Non-pigmented ciliary epithelial cell (primary cell): ENCODE measurements at regions not wholly inside any gene's neighbourhood (a gene's known extent, or its start where the extent isn't known, plus 50 kb on each side); places are given as distances from the start of the nearest gene placed in this dataset.
A peak's percentile ranks its signal among the peaks of the same experiment; 100 is the strongest.
"Not testable (repeated sequence)": the region's sequence is repeated elsewhere in the genome, so short reads cannot be mapped to it uniquely, and the experiment has no call there.

Source experiments
- DNase-seq: peaks from one replicate; pipeline ENCODE4 v3.0.0-alpha.2; 2010; ENCODE audit warnings: low read depth

DNA sequence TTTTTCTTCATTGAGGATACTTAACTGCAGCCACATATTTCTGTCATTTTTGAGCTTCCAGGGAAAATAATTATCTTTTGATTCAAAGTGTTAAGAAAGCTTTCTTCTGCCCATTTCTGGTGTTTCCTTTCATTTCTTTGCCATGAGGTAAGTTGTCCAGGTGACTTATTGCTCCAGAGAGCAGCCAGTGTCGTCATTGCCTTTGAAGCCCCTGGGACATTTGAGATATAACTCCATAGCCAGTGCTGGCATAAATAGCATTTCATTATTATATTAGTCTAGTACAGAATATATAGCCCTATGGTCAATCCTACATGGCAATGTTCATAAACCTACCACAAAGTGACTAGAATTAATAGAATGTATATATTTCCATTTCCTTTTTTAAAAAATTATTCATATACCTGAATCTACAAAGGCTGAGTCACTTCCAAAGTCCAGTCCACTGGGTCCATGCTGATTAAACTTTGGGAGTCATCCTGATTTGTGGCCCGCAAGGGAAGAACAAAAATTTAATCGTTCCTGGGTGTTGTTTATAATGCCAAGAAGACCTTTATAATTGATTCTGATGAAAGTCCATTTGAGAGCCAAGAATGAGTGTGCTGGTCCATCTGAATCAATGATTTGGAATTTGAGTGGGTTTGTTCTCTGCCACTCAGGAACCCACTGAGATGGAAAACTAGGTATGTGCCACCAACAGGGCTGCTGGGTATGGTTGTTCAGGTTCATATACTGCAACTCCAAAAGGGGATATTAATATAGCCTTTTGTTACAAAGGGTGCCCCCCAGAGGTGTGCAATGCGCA, 221.8 kb upstream of the PLXNA2 start:
- DNase-seq, result no peak

DNA sequence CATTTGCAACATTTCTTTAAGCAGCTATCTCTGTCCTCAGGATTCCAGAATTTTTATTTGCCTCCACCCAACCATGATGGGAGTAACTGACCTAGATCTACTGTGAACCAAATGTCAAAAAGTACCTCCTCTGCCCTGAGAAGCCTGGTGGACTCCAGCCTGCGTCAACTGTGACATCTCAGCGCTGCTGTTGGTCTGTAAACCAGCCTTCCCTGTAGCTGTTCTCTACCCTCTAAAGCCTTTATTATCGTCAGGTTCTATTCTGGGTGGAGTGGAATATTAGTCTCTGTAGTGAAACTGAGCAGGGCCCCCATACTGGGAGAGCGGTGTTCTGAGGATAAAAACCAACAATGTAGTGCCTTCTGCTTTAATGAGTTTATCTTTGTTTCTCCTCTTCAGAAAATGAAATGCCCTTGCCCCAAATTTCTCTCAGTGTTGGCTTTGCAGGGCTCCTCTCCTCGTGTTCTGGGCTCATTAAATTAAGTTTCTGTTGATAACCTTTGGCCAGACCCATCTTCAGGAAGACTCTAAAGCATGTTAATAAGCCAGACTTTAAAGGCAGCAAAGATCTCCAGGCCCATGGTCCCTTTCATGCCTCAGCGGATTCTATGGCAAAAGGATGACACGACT, 223.1 kb upstream of the PLXNA2 start:
- DNase-seq, result no peak

DNA sequence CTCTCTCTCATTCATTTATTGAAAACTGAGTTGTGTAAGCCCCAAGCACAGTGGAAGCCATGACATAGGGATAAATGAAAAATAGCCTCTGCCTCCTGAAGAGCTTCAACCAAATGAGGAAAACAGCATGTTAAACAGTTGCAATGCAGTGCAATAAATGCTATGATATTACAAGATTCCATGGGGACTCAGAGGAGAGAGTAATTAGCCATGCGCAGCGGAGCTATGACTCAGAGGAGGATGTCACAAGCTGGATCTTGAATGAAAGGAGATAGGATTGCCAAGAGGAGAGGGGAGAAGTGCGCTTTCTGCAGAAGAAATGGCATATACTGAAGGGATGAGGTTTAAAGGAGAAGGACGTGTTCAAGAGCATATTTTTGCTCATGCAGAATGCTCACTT, 231.3 kb upstream of the PLXNA2 start:
- DNase-seq, result no peak

DNA sequence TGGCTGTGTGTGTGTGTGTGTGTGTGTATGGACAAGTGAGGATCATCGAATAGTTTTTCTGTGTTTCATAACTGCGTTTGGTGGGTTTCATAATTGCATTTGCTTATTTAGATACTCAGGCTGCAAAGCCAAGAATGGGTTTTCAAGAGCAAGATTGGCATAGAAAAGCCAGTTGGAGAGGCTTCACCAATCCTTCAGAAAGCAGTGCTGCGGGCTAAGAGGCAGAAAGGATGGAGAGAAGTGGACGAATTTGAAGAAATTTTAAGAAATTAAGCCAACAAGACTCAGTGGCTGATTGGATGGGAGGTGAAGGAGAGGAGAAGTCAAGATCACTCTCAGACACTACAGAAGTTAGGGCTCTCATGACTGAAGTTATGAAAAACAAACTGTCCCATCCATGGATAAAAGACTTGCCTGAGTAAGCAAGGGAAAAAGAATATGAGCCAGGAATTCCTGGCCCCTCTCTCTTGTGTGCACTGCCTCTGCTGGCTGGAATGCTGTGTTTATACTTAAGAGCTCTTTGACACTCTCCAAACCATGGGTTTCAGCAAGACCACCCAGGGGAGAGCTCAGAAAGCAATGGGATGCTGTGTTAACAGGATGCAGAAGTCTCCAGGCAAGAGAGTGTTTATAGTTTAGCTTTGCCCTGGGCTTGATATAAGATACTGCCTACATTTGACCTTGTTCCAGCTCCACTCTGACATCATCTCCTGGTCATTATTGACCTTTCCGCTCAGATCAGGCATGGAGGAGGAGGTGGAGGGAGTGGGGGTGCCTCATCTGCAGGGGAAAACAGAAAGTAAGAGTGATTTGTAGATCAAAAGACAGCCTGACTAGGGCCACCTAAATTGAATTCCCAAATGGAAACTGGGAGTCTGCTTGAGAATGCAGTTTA, 232.0 kb upstream of the PLXNA2 start:
- no peak for DNase-seq

DNA sequence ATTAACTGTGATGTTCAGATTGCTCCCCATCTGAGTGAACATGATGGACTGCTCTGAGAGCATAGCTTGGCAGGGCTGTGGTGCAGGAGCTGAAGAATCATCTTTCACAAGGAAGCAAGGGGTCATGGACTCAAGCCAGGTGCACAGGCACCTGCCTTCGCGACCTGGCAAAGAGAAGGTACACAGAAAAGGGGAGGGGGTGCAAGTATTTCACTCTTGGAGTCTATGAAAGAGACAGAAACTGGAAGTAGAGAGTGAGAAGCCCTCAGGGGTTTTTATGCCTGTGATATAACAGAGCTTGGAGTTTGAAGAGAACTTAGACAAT, 232.6 kb upstream of the PLXNA2 start:
- no peak for DNase-seq

DNA sequence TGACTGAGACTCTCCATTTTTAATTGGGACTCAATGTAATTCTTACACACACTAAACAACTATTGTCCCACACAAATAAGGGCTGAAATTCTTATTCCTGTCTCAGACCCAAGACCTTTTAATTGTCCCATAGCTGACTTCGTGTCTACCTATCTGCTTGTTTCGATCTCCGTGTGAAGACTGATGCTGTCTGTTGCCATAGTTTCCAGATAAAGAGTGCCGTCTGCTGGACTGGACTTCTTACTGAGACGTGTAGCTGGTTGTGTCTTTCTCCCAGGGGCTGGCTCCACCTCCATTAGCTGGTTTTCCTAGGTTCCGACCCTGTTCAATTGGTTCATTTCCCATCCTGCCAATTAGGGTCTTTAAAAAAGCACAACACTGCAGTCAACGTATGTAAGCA, 235.3 kb upstream of the PLXNA2 start:
- DNase-seq, result no peak

DNA sequence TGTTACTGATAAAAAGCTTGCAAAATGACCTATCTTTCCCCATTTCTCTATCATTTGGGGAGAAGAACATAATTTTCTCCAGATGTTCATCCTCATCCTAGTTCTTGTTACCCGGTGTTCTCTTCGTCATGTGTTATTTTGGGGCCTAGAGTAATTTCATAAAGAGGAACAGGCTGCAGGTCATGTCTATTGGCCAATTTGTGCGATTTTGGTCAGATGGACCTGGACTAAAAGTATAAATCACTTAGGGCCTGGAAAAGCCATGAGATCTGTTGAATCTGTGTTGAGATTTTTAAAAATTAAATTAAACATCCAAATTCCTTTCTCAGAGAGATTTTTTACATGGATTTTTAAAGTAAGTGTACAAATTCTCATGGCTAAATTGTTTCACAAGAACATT, 241.3 kb upstream of the PLXNA2 start:
- DNase-seq, result no peak

DNA sequence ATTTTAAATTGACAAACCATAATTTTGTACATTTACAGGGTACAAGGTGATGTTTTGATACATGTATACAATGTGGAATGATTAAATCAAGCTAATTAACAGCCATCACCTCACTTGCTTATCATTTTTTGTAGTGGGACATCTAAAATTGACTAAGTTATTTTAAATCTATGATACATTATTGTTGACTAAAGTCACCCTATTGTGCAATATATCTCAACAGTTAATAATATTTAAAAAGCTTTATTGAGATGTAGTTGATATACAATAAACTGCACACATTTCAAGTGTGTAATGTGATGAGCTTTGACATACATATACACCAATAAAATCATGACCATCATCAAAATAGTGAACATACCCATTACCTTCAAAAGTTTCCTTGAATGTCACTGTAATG, 242.5 kb upstream of the PLXNA2 start:
- no peak for DNase-seq

DNA sequence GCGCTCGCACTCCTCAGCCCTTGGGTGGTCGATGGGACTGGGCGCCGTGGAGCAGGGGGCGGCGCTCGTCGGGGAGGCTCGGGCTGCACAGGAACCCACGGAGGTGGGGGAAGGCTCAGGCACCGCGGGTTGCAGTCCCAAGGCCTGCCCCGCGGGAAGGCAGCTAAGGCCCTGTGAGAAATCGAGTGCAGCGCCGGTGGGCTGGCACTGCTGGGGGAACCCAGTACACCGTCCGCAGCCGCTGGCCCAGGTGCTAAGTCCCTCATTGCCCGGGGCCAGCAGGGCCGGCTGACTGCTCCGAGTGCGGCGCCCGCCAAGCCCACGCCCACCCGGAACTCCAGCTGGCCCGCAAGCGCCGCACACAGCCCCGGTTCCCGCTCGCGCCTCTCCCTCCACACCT, 244.2 kb upstream of the PLXNA2 start:
- DNase-seq, result not testable (repeated sequence)

DNA sequence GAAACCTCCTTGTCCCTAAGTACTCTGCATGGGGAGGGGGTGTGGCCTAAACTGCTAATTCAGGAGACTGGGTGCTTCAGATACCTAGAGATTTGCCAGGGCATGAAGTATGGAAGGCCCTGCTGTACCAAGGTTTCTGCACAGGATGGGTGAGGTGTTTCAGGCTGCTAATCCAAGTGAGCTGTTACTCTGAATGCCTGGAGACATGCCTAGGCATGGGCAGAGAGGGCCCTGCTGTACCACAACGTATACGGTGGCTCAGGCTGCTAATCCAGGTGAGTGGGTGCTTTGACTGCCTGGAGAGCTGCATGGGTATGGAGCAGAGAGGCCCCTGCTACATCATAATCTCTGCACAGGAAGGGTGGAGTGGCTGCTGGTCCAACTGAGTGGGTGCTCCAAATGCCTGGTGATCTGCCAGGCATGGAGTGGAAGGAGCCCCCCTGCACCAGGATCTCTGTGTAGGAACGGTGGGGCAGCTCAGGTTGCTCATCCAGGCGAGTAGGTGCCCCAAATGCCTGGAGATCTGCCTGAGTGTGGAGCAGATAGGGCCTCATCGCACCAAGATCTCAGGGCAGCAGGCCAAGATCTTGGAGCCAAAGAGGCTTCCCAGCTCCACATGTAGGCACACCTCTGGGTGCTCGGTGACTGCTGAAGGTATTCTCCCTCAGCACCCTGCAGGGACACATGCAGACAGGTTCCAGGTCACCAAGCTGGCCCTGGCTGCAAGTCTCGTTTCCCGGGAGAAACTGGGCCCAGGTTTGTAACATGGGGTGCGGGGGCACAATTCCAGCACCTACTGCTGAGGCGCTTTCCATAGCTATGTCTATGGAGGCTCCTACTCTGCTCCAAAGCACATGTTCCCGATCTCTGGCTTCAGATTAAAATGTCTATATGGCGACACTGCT, 252.5 kb upstream of the PLXNA2 start:
- DNase-seq, result no peak

DNA sequence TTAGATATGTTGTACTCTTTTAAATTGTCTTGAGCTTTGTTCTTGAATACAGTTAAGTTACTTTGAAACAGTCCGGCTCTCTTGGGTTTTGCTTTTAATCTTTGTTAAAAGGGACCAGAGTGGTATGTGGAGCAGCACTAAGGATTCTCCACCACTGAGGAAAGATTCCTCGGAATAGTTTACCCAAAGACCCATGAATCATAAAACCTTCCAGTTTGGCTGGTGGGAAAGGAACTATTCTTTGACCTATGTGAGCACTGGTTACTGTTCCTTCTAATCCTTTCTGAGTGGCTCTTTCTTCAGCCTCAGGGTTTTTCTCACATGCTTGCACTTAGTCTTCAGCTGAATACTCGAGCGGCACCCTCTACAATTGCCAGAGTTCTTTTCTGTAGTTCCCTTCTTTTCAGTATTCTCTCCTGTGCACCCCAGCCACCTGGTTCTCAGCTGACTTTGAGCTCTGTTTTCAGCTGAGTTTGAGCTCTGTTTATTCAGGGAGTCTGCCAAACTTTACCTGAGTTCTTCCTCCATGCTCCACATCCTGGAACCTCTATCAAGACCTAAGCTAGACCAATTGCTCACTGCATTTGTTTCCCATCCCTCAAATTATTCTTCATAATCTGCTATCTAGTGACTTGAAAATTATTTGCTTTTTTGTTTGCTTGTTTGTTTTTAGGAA, 253.8 kb upstream of the PLXNA2 start:
- no peak for DNase-seq

DNA sequence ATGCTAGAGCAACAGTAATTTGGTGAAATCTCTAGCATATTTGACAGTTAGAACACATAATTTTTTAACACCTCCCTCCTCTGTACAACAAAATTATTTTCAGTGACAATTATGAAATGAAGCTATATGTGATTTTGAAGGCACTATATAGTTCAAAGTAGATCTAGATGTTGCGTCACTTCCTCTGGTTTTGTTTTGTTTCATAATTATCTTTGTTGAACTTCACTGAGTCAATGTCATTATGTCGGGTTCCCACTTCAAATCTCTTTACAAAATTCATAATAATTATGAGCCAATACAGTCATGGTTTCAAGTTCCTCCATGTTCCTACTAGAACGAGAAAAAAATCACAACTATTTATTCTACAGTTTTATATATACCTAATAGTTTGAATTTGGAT, 254.8 kb upstream of the PLXNA2 start:
- no peak for DNase-seq

DNA sequence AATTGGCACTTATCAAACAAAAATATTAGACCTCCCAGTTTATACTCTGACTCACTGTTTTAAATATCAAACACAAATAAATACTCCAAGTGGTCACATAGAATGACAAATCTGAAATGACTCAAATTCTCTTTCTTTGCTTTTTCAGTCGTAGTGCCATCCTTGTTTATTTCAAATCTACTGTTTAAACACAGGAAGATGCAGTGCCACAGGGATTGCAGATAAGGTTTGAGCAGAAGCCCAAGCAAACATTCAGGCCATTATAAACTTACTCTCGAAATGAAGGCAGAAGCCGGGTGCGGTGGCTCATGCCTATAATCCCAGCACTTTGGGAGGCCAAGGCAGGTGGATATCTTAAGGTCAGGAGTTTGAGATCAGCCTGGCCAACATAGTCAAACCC, 255.4 kb upstream of the PLXNA2 start:
- DNase-seq, result no peak

DNA sequence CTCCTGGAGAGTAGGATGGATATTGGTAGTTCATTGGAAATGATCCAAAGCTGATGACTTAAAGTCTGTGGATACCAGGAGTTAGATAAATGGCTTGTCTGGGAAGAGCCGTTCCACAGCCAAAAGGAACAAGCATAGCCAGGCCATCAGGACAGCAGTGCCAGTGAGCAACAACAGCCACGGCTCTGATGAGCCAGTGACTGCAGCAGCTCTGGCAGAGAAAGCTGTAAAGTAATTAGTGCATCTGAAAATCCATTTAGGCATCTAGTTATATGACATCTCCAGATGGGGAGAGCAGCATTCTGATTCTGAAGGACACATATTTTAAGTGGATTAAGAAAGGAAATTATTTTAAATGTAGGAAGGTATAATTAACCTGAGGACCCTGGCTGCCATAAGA, 256.2 kb upstream of the PLXNA2 start:
- DNase-seq, result no peak

DNA sequence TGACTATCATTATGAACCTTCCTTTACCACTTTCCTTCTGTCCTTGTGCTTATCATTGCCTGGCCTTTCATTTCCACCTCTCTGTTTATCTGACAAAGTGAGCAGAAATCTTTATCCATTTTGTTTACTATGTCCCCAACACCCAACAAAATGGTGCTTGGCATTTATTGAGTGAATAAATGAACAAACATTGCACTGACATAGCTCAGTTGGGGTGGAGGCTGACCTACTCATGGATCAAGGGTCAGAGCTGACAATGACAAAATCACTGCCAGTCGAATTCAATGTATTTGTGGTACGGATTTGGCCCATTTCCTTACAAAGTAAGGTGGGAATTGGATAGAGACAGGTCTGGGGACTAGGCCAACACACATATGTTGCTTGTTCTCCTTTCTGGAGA, 257.4 kb upstream of the PLXNA2 start:
- DNase-seq, result no peak

DNA sequence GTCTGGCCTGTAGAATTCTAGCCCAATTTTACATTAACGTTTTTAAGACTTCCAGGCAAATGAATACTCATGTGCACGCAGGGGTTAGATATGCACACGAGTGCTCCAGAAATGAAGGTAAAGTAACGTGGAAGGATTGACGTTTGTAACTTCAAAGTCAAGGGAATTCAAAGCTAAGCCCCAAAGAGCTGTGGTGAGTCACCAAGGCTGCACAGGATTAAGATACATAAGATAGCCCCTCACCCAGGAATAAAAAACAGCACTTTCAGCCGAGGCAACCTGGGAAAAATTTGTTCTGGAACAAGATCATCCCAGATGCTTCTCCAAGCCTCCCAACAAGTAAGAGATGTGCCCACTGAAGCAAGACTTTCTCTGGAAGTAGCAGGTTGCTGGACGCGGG, 259.6 kb upstream of the PLXNA2 start:
- no peak for DNase-seq

DNA sequence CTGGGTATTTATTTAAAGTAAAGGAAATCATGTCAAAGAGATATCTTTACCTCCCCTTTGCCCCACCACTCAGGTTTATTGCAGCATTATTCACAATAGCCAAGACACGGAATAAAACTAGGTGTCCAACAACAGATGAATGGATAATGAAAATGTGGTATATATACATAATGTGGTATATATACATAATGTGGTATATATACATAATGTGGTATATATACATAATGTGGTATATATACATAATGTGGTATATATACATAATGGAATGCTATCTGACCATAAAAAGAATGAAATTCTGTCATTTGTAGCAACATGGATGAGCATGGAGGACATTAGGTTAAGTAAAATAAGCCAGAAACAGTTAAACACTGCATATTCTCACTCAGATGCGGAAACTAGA, 262.6 kb upstream of the PLXNA2 start:
- DNase-seq, result no peak

DNA sequence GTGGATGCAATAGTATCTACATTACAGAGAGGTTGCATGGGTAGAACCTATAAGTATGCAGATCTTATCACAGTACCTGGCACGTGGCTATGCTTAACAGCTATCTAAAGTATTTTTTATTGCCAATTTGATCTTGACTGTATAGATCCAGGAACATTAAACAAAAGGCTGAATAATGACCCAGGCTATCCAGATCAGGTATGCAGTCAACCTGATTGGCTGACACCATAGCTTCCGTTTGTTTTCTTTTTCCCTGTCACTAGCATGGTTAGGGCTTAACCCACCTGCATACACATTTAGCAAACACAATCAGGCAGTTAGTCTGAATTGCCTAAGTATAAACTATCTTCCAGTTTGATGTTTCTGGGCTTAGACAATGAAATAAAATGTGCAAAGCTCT, 264.9 kb upstream of the PLXNA2 start:
- DNase-seq, result no peak

DNA sequence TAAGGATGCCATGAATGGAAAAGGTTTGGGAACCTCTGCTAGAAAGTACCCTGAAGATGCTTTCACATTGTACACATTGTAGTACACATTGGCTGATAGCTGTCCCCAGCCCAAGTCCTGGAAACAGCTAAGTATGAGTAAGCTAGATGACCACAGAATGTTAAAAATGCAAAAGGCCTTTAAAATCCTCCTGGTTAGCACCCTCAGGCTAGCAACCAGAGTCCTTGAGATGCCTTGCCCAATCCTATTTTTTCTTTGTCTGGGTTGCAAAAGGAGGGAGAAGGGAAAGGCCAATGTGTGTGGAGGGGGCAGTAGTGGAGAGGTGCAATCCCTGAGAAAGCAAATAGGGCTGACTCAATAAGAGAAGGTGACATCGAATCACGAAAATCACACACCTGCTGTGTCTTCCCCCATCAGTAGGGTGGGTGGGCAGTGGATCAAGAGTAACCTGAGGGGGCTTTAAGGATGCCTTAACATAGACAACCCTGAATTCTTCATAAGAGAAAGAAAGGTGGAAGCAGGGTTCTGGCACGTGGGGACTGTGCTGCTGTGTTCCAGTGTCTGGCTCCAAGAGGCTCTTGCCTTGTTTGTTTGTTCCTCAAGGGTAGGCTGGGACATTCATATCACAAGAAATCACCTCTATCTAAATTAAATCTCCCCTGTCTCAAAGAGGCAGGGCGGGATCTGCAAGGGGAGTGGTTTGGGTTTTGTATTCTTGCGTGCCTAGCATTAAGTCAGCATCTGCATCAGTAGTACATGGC, 266.2 kb upstream of the PLXNA2 start:
- DNase-seq, result peak; percentile 68

DNA sequence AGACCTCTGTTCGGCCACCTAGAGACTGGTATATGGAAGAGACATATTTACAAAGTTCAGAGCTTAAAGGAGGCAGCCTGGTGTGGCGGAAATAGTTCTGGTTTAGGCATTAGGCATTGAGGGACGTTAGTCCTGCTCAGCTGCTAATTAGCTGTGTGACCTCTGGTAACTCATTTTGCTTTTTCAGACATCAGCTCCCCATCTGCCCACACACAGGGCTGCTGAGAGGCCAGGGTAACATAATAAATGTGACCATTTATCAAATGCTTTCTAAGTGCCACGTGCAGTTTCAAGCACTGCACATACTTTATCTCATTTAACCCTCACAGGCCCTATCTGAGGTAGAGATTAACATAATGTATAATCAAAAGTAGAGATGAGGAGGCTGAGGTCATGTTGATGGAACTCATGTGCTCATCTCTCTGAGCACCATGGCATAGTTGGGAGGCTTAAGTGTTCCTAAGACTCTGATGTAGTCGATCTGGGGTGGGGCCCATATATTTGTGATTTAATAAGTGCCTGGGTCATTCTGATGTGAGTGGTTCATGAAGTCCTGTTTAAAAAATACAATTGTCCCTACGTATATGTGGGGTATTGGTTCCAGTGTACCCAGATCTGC, 267.2 kb upstream of the PLXNA2 start:
- DNase-seq, result no peak
